ENCODE measurements at regions not wholly inside any gene's neighbourhood (a gene's known extent, or its start where the extent isn't known, plus 50 kb on each side); places are given as distances from the start of the nearest gene placed in this dataset.
"Not testable (repeated sequence)": the region's sequence is repeated elsewhere in the genome, so short reads cannot be mapped to it uniquely, and the experiment has no call there.

DNA sequence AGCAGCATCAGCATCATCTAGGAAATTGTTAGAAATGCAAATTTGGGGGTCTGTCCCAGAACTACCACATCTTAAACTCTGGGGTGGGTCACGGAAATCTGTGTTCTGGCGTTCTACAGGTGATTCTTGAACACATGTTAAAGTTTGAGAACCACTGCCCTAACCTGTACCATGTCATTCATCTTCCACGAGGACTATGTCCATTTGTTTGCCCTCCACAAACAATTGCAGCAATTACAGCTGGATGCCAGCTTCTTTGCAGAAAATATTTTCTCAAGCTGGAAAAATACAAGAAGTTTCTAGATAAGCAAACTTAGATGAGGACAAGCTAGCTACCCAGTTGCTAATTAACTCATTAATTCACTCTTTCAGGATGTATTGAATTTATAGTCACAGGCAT lies 54.1 kb downstream of the MAFB start:
- no peak for DNase-seq

DNA sequence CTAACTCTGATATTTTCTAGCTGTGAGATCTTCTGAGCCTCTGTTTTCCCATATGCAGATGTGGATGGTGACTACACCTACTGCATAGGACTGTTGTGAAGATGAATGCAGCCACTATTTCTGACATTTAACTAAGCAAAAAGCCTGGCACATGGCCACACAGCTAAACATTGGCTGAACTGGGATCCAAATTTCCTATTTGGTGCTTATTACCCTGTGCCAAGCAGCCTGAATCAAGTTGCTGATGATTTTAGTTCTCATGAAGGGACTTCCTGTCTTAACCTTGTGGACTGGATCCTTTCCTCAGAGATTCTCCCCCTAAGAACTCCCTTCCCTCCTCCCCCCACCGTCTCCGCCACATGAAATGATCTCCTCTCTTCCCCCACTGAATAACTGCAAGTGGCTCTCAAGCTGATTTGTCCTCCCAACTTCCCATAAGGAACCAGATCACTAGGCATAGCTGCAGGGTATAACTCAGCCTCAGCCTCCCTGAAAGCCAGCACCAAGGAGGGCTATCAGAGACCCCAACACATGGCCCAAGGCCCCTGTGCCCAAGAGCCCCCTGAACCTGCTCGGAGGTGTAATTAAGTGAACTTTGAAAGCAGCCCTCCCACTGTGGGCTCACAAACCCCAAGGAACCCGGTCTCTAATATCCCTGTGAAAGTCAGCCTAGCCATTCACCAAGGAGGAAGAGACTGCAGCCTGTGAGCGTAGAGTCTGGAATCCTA lies 55.7 kb downstream of the MAFB start:
- no peak for DNase-seq

DNA sequence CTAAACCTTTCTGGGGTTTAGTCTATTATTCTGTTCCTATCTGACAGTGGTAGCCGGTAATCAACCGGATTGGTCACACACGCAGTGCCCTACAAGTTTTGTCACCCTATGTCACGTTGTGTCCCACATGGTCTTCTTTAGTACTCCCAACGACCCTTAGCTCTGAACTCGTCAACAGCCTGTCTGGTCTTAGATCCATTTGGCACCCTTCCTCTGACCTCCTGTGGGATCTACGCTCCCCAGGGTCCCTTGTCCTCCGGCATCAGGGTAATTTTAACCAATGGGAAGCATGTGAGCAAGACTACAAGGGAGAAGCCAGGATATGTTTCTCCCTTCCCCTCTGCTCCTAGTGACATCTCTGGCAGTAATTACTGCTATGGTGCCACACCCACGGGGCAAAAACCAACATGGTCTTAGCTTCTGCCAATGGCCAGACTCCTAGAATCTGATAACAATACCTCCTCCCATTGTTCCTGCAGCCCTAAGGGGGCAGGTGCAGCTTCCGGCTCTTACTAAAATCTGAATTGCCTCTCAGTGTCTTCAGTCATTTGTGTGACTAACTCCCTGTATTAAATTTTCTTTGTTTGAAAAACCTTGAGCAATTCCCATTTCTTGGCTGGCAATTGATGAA lies 56.6 kb downstream of the MAFB start:
- DNase-seq = peak; percentile 23

DNA sequence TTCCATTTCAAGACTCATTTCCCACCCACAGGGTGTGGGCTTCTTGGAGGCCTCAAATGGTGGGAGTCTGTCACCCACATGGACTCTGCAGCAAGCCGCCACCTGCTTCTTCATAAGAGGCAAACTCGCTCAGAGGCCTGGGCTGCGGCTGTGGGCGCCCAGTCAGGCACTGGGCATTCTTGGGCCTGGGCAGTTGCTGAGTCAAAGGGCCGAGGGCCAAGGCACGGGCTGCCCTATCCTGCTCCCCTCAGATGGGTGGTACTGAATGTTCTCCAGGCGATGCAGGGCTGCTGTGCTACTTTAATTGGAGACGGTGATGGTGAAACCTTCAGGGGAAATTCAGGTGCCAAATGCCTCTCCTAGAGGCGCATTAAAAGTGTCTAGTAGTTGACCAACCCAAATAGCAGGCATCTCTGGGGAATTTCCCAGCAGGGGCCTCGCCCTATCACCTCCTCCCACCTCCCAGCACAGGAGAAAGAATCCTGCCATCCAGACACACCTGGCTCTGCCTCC lies 57.9 kb downstream of the MAFB start:
- DNase-seq = peak; percentile 0

DNA sequence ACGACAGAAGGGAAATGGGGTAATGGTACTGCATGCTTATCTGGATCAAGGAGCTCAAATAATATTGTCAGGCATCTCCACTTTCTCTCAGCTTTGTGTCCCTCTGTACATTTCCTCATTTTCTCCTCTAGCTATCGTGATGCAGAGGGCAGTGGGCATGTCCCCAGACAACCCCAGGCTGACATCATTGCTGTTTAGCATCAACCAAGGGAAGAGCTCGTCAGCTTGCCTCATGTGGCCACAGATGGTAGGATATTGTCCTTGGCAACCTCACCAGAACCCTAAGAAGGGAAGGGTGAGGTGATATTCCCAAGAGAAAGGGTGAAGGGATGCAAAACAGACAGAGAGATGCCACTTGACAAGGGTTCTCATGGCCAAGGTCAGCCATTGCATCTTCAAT lies 58.3 kb downstream of the MAFB start:
- no peak for DNase-seq

DNA sequence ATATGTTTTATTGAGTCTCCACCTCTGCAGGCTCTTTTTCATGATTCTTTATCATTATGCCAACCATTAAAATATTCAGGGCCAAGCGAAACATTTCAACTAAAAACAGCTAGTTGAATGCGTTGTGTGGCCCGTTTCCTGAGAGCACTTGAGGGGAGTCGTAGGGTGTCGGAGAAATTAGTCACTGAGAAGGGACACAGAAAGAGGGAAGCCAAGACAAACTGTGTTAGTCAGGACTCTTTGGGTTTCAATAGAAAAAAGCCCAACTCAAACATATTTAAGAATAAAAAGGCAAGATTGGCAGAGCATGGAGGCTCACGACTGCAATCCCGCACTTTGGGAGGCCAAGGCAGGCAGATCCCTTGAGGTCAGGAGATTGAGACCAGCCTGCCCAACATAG lies 58.9 kb downstream of the MAFB start:
- no peak for DNase-seq

DNA sequence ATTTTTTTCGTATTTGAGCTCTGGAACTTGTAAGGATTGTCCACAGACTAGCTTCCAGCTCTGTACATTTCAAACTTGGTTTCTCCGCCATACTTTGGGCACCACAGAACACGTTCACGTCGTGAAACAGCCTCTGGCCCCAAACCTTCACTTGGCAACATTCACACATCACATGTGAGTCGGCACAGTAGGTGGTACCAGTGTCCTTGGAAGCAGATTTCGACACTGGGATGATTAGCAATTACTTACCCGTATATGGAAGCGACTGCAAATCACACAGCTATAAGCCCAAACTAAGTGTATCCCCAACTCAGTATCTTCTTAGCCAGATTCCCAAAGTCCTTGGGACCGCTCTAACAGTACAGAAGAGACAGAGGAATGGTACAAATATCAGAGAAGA lies 60.2 kb downstream of the MAFB start:
- DNase-seq = no peak

DNA sequence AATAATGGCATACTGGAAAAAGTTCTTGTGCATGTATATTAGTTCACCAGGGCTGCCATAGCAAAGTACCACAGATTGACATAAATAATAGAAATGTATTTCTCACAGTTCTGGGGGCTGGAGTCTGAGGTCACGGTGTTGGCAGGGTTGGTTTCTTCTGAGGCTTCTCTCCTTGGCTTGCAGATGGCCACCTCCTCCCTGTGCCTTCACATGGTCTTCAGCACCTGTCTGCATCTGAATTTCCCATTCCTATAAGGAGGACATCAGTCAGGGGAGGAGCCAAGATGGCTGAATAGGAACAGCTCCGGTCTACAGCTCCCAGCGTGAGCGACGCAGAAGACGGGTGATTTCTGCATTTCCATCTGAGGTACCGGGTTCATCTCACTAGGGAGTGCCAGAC lies 70.0 kb downstream of the MAFB start:
- DNase-seq = not testable (repeated sequence)

DNA sequence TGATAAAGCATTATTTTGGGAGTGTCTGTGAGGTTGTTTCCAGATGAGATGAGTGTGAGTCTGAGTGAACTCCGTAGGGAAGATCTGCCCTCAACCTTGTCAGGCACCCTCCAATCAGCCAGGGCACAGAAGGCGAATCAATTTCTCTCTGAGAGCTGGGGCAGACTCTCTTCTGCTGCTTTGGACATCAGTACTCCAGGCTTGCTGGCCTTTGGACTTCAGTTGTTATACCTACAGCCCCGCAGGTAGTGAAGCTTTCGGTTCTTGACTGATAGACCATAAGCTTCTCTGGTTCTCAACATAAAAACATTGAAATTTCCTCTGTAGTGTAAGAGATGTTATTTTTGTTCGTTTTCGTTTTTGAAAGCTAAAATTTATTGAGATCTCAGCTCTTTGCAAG lies 71.4 kb downstream of the MAFB start:
- no peak for DNase-seq

DNA sequence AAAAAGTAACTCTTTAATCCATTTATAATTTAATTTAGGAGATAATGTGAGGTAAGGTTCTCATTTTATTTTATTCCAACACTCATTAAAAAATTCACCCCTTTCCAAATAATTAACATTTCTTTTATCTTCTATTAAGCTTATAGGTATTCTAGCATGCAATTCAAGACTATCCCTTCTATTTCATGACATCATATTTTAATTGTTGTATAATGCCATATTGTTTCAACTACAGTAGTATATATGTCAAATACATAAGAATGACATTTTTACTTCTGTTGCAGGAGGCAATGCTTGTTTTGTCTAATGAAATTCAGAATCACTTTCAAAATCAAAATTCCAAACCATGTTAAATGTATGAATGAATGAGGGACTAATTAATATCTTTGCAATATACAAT lies 76.2 kb downstream of the MAFB start:
- no peak for DNase-seq

DNA sequence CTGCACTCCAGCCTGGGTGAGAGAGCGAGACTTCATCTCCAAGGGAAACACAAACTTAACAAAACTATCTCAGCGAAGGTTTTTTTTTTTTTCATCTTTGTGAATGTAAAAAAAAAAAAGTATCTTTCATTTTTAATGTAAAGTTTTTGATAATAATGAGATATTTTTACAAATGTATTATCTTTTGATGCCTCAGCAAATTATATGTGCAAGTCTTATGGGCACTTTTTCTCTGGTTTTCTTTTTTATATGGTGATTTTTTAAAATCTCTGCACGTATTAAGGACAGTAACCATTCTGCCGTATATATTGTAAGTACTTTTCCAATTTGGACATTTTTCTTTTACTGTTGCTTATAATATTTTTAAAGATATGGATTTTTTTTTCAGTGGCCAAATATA lies 76.8 kb downstream of the MAFB start:
- no peak for DNase-seq

DNA sequence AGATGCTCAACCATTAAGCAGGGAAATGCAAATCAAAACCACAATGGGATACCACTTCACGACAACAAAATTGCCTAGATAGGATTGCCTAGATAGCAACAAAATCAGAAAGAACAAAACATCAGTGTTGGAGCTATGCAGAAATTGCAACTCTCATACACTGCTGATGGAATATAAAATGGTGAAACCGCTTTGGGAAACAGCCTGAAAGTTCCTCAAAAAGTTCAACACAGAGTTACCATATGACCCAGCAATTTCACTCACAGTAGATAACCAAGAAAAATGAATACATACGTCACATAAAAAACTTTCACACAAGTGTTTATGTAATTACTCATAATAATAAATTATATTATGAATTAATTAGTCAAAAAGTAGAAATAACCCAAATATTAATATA lies 78.3 kb downstream of the MAFB start:
- DNase-seq = no peak

DNA sequence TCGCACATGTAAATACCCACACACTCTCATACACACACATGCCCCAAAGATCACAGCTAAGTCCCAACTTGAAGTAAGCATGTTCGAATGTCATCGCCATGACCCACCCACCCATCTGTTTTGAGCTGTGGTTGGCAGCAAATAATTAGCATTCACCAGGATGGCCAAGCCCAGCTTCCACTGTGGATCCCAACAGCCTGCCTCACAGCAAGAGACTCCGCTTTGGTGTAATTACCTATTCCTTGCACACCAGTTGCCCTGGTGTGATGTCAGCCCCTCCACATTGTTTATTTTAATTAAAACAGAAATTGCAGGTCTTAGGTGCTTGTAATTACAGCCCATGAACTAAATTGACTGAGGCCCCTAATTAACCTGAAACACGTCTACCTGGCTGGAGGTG lies 81.1 kb downstream of the MAFB start:
- DNase-seq = peak; percentile 76

DNA sequence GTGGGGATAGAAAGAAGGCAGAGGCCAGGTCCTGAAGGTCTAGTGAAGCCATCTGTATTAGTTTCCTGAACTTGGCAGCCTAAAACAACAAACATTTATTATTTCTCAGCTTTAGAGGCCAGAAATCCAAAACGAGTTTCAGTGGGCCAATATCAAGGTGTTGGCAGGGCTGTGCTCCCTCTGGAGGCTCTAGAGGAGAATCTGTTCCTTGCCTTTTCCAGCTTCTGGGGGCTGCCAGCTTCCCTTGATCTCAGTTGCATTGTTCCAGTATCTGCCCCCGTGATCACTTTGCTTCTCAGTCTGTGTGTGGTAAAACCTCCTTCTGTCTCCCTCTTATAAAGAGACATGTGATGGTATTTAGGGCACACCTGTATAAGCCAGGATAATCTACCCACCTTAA lies 82.4 kb downstream of the MAFB start:
- no peak for DNase-seq

DNA sequence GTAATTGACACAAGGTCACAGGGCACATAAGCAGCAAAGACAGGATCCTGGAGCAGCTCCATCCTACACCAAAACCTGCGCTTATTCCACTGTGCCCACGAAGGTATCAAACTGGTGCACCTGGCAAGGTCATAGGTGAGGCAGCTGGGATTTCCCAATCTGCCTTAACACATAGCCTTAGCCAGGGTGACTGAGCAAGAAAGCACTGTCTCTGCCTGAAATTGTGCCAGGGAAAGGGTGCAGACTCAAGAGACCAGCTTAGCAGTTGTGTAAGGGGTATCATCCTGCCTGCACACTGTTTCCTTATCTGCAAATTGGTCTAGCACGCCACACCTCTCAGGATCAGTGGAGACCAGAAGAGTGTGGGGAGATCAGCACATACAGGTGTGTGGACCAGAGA lies 82.8 kb downstream of the MAFB start:
- no peak for DNase-seq

DNA sequence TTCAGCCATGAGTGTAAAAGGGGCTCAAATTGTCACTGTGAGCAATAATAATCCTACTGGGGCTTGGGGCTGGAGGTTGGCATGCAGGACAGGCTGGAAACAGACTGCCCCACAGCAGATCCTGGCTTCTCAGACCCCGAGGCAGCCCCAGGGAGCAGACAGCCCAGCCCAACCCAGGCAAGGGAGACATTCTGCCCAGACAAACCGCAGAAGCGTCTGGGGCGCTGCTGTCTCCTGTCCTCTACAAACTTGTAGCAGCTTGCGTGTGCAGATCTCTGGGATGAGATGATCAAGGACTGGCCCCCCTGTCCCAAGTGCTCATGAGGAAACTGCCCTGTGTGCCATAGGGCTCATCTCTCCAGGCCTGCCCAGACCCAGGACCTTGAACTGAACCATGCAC lies 84.6 kb downstream of the MAFB start:
- DNase-seq = no peak

DNA sequence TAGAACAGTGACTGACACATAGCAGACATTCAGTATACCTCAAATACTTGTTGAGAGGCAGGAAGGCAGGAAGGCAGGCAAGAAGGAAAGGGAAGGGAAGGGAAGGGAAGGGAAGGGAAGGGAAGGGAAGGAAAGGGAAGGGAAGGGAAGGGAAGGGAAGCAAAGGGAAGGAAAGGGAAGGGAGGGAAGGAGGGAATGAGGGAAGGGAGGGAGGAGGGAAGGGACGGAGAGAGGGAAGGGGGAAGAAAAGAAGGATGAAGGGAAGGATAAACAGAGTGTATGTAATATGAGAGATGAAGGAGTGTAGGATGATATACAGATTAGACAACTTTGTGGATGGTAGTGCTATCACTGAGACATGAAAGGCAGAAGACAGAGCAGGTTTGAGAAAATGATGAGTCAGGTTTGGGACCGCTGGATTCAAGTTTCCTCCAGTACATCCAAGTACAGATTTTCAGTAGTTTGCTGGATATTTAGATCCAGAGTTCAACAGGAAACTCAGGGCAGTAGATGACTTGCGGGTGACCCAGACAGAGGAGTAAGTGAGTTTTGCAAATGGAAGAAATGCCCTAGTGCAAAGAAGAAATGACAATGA lies 85.9 kb downstream of the MAFB start:
- no peak for DNase-seq

DNA sequence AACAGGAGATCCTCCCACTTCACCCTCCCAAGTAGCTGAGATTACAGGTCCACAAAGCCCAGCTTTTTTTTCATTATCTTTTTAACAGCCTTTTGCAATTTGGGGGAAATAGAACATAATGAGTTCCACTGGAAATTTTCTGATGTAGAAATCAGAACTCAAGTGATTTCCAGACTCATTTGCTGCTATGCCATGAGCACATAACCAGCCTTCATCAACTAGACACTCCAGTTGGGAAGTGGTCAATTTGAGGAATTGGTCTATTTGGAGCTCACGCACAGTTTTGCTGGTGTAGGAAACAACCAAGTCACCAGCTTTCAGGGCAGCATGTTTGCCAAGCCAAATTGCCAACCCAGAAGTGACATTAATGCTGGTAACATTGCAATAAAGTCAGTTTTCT lies 86.7 kb downstream of the MAFB start:
- no peak for DNase-seq

DNA sequence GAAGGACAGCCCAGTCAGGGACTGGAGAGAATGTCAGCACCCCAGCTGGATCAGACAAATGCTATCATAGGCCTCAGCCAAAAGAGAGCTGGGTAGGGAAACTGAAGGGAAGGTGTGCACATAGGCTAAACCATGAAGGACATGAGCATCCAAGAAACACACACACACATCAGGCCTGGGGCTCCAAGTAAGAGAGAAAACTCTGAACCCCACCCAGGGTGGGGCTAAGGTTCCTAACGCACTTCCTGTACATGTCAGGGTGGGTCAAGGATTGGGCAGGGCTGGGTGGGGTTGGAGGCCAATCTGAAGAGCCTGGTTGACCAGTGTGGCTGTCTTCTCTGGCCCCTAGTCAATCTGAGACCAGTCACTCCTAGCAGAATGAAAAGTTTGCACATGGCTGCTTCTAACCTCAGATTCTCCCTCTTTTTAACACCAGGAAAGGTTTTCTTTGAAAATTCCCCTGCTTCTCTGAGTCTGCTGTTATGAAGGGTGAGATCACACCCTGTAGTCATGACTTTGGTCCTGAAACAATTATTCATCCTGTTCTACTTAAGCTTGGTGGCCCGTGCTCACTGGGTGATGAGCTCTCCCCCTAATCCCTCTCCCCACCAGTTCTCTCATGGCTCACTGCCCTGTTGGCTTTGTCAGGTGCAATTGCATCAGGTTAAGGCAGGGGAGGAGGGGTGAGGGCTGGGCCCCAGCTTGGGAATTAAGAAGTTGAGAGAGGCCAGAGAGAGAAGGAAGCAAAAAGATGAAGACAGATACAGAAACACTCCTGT lies 88.4 kb downstream of the MAFB start:
- no peak for DNase-seq

DNA sequence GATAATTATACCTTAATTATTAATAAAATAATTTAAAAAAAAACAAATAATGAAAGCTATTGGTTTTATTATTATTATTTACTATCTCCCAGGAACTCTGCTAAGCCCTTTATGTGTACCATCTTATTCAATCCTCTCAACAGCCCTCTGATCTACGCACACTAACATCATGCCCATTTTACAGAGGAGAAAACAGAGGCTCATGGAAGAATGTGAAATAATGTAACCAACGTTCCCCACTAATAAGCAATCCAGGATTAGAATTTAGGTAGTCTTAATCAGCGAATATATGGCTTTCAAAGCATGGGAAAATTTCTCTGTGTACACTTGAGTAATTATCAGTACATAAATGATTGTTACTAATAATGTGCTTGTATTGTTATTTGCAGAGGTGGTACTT lies 89.0 kb downstream of the MAFB start:
- DNase-seq = no peak

DNA sequence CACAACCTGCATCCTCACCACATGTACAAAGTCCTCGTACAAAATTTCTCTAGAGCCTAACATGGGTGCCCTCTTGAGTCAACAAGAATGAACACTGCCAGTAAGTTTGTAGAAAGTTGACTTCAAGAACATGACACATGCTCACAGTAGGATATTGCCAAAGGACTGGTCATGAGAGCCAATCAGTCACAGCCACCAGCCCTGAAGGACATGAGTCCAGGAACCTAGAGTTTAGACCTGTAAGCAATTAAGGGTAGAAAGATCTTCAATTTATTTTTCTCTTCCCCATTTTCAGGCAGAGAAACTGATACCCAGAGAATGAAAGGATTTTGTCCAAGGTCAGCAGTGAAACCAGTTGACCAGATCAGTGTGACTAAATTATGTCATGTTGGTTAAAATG lies 96.1 kb downstream of the MAFB start:
- DNase-seq = no peak

DNA sequence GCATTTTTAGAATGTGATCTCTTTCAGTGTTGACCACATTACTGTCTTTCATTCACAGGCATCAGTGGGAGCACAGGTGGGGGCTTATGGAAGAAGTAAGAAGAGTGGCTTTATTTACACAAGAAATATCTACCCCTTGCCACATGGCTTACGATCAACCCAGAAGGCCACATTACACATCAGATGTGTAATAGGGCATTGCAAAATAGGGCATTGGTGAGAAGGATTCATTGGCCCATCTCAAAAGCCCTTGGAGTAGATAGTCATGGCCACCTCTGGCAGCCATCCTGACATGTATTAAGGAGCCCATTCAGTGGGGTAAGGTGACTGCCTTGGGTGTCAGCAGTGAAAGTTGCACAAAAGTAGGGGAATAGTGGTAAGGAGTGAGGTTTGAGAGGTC lies 97.5 kb downstream of the MAFB start:
- DNase-seq = no peak

DNA sequence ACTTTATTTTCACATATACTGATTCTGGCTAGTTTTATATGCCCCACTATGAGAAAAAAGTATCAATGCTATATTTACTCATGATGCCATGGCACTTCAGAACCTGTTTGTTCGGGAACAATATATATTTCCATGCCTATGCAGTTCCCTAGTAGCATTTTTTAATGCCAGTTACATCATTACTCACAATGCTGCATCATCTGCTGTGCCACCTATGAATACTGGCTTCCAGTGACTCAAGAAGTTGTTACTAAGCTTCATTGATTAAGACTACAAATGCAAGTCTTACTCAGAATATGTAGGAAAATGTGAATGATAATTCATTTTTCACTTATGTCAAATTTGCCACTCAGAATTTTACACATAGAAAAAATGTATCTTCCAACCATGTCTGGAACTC lies 97.9 kb downstream of the MAFB start:
- DNase-seq = no peak

DNA sequence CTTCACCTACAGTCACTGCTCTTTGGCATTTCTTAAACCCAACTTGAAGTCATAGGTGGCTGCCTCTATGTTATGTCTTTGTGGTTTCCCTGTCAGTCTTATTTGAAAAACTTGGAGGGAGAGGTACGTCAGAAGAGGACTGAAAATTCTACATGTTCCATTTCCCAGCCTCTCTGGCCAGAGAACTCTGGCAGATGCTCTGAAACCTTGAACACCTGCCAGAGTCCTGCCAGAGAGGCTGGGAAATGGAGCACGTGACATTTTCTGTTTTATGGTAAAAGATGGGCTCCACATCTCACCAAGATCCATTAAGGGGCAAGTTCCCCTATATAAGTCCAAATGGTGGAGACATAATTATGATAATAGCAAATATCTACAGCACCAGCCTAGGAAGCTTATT lies 99.5 kb downstream of the MAFB start:
- DNase-seq = no peak

All from NCI-H69 (cell line).